NCI-H2227 (cell line): ENCODE measurements at regions not wholly inside any gene's neighbourhood (a gene's known extent, or its start where the extent isn't known, plus 50 kb on each side); places are given as distances from the start of the nearest gene placed in this dataset.

Source experiments
- DNase-seq: peaks from one replicate; lab custom pipeline; 2025; ENCODE audit not compliant: unreplicated experiment; lab: John Stamatoyannopoulos, UW

GRCh38 chr17:62119373-62119772 is 54.3 kb upstream of the MED13 start:
- no peak for DNase-seq
